ENCODE measurements at regions not wholly inside any gene's neighbourhood (a gene's known extent, or its start where the extent isn't known, plus 50 kb on each side); places are given as distances from the start of the nearest gene placed in this dataset.
"Not testable (repeated sequence)": the region's sequence is repeated elsewhere in the genome, so short reads cannot be mapped to it uniquely, and the experiment has no call there.

DNA sequence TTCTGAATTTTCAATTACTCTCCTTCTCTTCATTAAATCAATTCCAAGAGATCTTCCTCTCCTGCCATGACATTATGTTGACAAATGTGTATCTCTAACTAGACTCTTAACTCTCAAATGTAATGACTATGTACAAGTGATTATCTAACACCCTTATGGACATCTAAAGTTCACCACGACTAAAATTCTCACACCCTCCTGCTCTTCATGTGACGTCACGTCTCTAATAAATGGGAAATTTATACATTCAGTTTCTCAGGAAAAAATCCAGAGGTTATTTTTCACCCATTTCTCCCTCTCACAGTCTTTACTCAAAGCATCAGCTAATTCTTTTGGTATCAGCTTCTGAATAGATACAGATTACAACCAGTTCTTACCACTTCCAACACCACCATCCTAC is 237.5 kb upstream of the EPHA6 start:
- Histone ChIP-seq H3F3A (replicated peaks; ENCODE audit: low read depth) (no peaks in the 10 kb centered on the region), H3K4me3 (no peak overlapping the region), H3K4me2 (no peak overlapping the region), H3K36me3 (ENCODE audit: insufficient read depth) (0 out of 2 replicates have a peak, but pooled peaks cover 6% of the 10 kb centered on the region), H3K9me2 (ENCODE audit: insufficient read depth) (peaks cover 12% of the 10 kb centered on the region; the same call in 1 of the 2 replicates), H3K4me1 (ENCODE audit: insufficient read depth) (no peaks in the 10 kb centered on the region), H4K20me1 (replicated peaks; ENCODE audit: insufficient read depth) (no peaks in the 10 kb centered on the region), H3K79me2 (replicated peaks; ENCODE audit: insufficient read depth) (no peaks in the 10 kb centered on the region), H3K27ac (ENCODE audit: low read depth) (no peak overlapping the region), H2AFZ (no peak overlapping the region), H3K27me3 (ENCODE audit: insufficient read depth) (no peaks in the 10 kb centered on the region)
- ATAC-seq (no peak), DNase-seq (ENCODE audit: low spot score) (no peak)
- Mint-ChIP-seq H3K27ac (no peak overlapping the region), H3K9me3 (peaks cover 40% of the 10 kb centered on the region), H3K36me3 (ENCODE audit: low read depth) (peaks cover 33% of the 10 kb centered on the region), H3K27me3 (ENCODE audit: insufficient read depth, low read depth, poor library complexity) (no peaks in the 10 kb centered on the region), H3K4me3 (no peak overlapping the region), H3K4me1 (no peaks in the 10 kb centered on the region)
- TF ChIP-seq ZNF331 (CRISPR knock-in tag; IDR thresholded peaks at IDR 0.05; ENCODE audit: low read depth) (no peak), STAT1 (IDR thresholded peaks at IDR 0.05; ENCODE audit: unreplicated experiment) (no peak), NANOG (IDR thresholded peaks at IDR 0.05; ENCODE audit: borderline replicate concordance) (no peak), EZH2 (IDR thresholded peaks at IDR 0.05; ENCODE audit: low read depth, unreplicated experiment) (no peak), POLR2AphosphoS5 (IDR thresholded peaks at IDR 0.05; ENCODE audit: low read depth) (no peak), ZNF114 (CRISPR knock-in tag; IDR thresholded peaks at IDR 0.05) (no peak)

DNA sequence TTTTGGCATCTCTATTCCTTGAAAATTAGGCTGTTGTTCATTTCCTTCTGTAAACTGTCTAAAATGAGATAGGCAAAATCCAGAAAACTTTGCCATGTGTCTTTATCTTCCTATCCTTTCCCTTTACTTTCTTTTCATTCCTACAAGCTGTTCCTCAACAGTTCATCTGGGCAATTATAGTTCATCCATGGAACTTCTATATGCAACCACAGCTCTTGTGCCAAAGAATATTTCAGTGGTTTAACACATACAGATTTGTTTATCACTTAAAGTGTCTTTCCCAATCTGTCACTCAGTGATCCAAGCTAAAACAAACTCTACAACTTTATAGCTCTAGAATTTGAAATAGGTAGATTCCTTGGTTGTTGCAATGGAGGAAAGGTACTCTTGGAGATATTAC is 230.3 kb upstream of the EPHA6 start:
- H3K4me1 ChIP-seq (ENCODE audit: insufficient read depth), result no peaks in the 10 kb centered on the region
- H3K4me3 Mint-ChIP-seq, result no peak overlapping the region
- H3F3A ChIP-seq (replicated peaks; ENCODE audit: low read depth), result no peaks in the 10 kb centered on the region
- no peaks in the 10 kb centered on the region for H3K79me2 ChIP-seq (replicated peaks; ENCODE audit: insufficient read depth)
- ATAC-seq, result no peak
- H3K9me3 Mint-ChIP-seq, result no peaks in the 10 kb centered on the region
- H3K27ac Mint-ChIP-seq, result no peak overlapping the region
- H3K27me3 ChIP-seq (ENCODE audit: insufficient read depth), result no peaks in the 10 kb centered on the region
- H3K36me3 Mint-ChIP-seq (ENCODE audit: low read depth), result no peaks in the 10 kb centered on the region
- TF ChIP-seq, protein P1, sequence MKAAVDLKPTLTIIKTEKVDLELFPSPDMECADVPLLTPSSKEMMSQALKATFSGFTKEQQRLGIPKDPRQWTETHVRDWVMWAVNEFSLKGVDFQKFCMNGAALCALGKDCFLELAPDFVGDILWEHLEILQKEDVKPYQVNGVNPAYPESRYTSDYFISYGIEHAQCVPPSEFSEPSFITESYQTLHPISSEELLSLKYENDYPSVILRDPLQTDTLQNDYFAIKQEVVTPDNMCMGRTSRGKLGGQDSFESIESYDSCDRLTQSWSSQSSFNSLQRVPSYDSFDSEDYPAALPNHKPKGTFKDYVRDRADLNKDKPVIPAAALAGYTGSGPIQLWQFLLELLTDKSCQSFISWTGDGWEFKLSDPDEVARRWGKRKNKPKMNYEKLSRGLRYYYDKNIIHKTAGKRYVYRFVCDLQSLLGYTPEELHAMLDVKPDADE (IDR thresholded peaks at IDR 0.05), result no peak
- TF ChIP-seq POLR2AphosphoS5 (IDR thresholded peaks at IDR 0.05; ENCODE audit: low read depth) (no peak), ZNF331 (CRISPR knock-in tag; IDR thresholded peaks at IDR 0.05; ENCODE audit: low read depth) (no peak)
- H4K20me1 ChIP-seq (replicated peaks; ENCODE audit: insufficient read depth), result no peaks in the 10 kb centered on the region
- H2AFZ ChIP-seq, result no peak overlapping the region
- no peak for DNase-seq (ENCODE audit: low spot score)
- H3K4me1 Mint-ChIP-seq, result no peaks in the 10 kb centered on the region
- H3K36me3 ChIP-seq (ENCODE audit: insufficient read depth), result no peaks in the 10 kb centered on the region
- no peaks in the 10 kb centered on the region for H3K9me2 ChIP-seq (ENCODE audit: insufficient read depth)
- no peak overlapping the region for H3K4me2 ChIP-seq
- H3K27me3 Mint-ChIP-seq (ENCODE audit: insufficient read depth, low read depth, poor library complexity), result no peaks in the 10 kb centered on the region
- H3K27ac ChIP-seq (ENCODE audit: low read depth), result no peak overlapping the region
- H3K4me3 ChIP-seq, result no peak overlapping the region

DNA sequence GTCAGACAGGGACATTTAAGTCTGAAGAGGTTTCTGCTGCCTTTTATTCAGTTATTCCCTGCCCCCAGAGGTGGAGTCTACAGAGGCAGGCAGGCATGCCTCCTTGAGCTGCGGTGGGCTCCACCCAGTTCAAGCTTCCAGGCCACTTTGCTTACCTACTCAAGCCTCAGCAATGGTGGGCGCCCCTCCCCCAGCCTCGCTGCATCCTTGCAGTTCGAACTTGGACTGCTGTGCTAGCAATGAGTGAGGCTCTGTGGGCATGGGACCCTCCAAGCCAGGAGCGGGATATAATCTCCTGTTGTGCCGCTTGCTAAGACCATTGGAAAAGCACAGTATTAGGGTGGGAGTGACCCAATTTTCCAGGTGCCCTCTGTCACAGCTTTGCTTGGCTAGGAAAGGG is 207.5 kb upstream of the EPHA6 start:
- Mint-ChIP-seq H3K36me3 (ENCODE audit: low read depth) (peaks cover 11% of the 10 kb centered on the region; the same call in 2 of the 3 replicates), H3K9me3 (peaks cover 40% of the 10 kb centered on the region)
- not testable (repeated sequence) for H3F3A ChIP-seq (replicated peaks; ENCODE audit: low read depth); H3K27me3 Mint-ChIP-seq (ENCODE audit: insufficient read depth, low read depth, poor library complexity); H3K27ac ChIP-seq (ENCODE audit: low read depth); H3K36me3 ChIP-seq (ENCODE audit: insufficient read depth); H3K27me3 ChIP-seq (ENCODE audit: insufficient read depth); H3K4me2 ChIP-seq; H3K4me3 ChIP-seq; H3K4me1 ChIP-seq (ENCODE audit: insufficient read depth); H2AFZ ChIP-seq; DNase-seq (ENCODE audit: low spot score); ATAC-seq; H3K4me3 Mint-ChIP-seq; H3K27ac Mint-ChIP-seq; H3K79me2 ChIP-seq (replicated peaks; ENCODE audit: insufficient read depth); H3K9me2 ChIP-seq (ENCODE audit: insufficient read depth); H3K4me1 Mint-ChIP-seq; H4K20me1 ChIP-seq (replicated peaks; ENCODE audit: insufficient read depth)
